GM21619 (cell line): ENCODE measurements at regions not wholly inside any gene's neighbourhood (a gene's known extent, or its start where the extent isn't known, plus 50 kb on each side); places are given as distances from the start of the nearest gene placed in this dataset.
A peak's percentile ranks its signal among the peaks of the same experiment; 100 is the strongest.
"Not testable (repeated sequence)": the region's sequence is repeated elsewhere in the genome, so short reads cannot be mapped to it uniquely, and the experiment has no call there.

ENCODE experiments used
- ATAC-seq: cut with Tn5 transposase; IDR thresholded peaks from one replicate; pipeline ENCODE4 v1.9.1; 2021; ENCODE audit not compliant: unreplicated experiment

- ATAC-seq: no peak
Measured at GRCh38 chr13:32828711-32829110, 187.5 kb upstream of the KL start.

GRCh38 chr13:32829269-32829668, 187.0 kb upstream of the KL start:
- ATAC-seq: no peak

DNA sequence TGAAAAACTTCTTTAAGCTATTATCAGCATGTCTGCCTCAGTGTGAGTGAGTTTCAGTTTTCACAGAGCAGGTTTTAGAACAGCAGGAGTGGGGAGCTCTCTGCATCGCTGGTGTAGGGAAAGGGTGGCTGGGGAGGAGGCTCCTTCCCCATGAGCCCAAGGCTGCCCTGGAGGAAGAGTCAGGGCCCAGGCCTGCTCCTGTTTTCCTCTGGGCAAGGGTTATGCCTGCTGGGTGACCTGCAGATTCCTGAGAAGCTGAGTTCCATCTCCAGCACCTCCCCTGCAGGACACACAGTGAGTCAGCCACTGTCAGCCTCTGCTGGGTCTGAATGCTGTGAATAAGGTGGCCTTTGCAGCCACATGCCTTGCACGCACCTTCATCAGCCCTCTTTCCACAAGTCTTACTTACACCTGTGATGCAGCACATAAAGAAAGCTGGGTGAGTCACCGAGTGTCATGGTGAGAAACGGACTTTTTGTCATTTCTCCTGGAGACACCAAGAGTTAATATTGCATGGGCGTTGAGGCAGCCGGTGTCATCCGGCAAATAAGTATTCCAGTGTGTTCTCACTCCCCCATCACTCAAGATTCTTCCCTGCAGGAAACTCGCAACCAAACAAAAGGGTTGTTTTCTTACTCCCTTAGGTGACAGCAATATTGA, 186.4 kb upstream of the KL start:
- ATAC-seq: no peak

GRCh38 chr13:32830336-32831031, 185.7 kb upstream of the KL start:
- ATAC-seq: no peak

DNA sequence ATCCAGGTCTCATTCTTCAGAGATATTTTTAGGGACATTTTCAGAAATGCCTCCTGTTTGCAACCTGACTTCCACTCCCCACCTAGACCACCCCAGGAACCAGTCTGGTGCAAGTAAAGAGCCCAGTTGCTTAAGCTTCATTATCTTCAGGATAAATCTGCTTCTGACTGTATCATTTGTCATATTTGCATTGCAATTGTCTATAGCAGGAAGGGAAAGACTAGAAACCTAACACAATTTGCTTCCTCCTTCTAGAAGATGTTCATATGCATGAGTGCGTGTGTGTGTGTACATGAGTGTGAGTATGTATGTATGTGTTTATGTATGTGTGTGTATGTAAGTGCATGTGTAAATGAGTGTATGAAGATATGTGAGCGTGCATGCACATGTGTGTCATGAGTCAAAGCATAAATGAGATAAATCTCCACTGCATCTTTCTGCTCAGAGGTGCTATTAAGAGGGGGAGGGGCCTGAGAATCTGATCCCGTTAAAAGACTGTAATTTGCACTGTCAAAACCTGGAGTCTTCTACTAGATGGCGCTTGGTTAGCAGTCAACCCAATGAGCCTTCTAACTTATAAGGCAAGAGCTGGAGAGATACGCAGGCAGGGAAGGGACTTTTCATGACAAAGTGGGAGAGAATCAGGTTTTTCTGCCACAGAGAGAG, 178.8 kb upstream of the KL start:
- ATAC-seq: no peak

GRCh38 chr13:32837973-32838927, 178.0 kb upstream of the KL start:
- ATAC-seq: no peak

GRCh38 chr13:32838945-32839344, 177.3 kb upstream of the KL start:
- ATAC-seq: peak; percentile 82

GRCh38 chr13:32840113-32840512, 176.1 kb upstream of the KL start:
- no peak for ATAC-seq

GRCh38 chr13:32840989-32841713, 175.1 kb upstream of the KL start:
- peak; percentile 57 for ATAC-seq

DNA sequence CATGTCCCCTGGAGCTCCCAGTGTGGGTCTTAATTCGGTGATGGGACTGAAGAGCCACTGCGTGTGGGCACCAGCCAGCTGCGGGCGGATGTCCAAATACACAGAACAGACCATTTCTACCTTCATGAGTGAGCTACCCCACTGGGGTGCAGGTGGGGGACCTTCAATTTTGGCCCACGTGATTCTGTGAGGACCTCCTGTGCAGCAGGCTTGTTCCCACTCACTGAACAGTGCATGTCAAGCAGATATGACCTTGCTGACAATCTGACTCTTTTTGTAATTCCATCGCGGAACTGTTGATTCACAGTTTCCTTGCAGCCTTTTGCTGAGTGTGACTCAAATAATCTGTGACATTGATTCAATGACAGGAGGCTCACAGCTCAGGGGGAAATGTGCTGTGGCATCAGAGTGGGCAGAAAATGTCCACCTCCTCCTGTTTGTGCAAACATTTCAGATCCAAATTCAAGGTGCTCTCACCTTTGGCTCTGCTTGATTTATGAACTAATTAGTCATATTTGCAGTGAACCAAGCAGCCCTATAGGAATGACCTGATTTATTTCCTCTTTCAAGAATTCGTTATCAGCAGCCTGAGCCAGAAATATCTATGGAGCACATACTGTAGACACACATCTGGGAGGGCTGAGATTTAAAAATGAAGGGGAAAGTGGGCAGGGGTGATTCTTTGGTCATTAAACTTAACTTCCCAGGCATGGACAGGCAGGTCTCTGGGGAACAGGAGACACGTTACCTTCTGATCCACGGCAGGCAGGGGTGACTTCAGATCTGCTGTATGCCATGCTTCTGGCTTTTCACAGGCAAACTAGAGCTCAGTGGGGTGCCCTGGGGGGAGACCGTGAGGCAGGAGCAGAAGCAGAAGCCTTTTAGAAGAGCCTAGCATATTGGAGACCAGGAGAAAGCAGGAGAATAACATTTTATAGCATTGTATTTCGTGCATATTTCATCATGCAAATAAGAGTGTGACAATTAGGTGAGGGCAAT, 170.0 kb upstream of the KL start:
- no peak for ATAC-seq

DNA sequence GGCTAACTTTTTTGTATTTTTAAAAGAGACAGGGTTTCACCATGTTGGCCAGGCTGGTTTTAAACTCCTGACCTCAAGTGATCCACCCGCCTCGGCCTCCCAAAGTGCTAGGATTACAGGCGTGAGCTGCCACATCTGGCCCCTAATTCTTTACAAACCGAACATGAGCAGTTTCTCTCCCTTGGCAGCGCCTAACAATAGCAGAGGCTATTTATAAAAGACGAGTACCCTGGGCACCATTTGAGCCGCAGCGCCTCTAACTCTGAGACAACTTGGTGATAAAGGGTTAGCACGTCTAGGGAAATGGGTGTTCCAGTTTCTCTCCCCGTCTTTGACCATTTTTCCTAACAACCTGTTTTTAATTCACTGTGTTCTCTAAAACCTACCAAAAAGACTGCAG, 168.2 kb upstream of the KL start:
- ATAC-seq: not testable (repeated sequence)

- ATAC-seq: no peak
Measured at GRCh38 chr13:32849369-32849768, 166.9 kb upstream of the KL start.

DNA sequence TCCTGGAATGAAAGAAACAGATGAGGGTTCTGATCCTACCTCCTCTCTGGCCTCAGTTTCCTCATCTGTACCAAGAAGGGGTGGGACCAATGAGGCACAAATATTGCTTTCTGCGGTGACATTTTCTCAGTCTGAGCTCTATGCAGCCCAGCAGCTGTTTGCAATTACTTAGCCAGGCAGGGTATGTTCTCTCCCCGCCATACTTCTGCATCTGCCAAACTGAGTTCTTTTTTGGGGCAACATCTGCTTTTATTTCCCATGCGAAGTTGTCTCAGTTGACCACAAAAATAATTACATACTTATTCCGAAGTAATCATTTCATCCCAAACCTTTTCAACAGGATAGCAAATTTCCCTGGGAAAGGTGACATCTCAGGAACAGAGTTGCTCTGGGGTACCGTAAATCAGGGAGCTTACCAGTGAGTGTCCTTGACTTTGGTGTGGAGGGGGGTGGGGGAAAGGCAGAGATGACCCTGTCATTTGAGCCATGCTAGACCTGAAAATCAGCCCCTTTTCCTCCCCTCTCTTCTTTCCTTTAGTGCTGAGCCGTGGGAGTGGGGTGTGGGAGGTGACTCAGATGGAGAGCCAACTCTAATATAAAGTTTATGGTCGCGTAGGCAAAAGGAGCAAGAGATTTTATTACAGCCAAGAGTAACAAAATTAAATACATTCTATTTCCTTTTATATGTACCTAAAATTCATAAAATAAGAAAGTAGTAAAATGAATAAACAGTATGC, 165.7 kb upstream of the KL start:
- no peak for ATAC-seq

GRCh38 chr13:32851083-32852069, 164.8 kb upstream of the KL start:
- no peak for ATAC-seq

DNA sequence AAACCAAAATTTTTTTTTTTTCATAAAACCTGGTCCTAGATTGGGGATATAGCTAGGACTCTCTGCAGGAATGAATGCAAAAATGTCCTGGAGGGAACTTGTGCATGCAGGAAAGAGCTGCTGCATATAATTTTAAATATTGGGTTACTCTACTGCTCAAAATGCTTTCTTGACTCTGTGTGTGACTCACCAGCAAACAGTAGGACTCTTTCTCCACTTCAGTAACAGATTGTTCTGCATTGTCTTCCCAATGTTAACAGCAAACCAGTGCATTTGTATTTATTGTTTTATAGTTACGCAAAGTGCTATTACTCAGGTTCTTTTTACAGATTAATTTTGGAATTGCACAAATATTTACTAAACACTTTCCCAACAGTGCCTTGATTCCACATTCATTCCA, 163.7 kb upstream of the KL start:
- ATAC-seq: no peak

GRCh38 chr13:32857077-32857476, 159.1 kb upstream of the KL start:
- no peak for ATAC-seq

GRCh38 chr13:32857689-32858088, 158.5 kb upstream of the KL start:
- no peak for ATAC-seq
